ENCODE measurements at regions not wholly inside any gene's neighbourhood (a gene's known extent, or its start where the extent isn't known, plus 50 kb on each side); places are given as distances from the start of the nearest gene placed in this dataset.

GRCh38 chr14:71377099-71377498 is 469.8 kb downstream of the PCNX1 start:
- TF ChIP-seq, protein P1, sequence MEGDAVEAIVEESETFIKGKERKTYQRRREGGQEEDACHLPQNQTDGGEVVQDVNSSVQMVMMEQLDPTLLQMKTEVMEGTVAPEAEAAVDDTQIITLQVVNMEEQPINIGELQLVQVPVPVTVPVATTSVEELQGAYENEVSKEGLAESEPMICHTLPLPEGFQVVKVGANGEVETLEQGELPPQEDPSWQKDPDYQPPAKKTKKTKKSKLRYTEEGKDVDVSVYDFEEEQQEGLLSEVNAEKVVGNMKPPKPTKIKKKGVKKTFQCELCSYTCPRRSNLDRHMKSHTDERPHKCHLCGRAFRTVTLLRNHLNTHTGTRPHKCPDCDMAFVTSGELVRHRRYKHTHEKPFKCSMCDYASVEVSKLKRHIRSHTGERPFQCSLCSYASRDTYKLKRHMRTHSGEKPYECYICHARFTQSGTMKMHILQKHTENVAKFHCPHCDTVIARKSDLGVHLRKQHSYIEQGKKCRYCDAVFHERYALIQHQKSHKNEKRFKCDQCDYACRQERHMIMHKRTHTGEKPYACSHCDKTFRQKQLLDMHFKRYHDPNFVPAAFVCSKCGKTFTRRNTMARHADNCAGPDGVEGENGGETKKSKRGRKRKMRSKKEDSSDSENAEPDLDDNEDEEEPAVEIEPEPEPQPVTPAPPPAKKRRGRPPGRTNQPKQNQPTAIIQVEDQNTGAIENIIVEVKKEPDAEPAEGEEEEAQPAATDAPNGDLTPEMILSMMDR (IDR thresholded peaks at IDR 0.05), result no peak
- TF ChIP-seq MXD4 (CRISPR knock-in tag; IDR thresholded peaks at IDR 0.05; ENCODE audit: borderline replicate concordance), result no peak

All from WTC11 (cell line).